SH-SY5Y (cell line): ENCODE measurements at regions not wholly inside any gene's neighbourhood (a gene's known extent, or its start where the extent isn't known, plus 50 kb on each side); places are given as distances from the start of the nearest gene placed in this dataset.

Experiments
- GATA2 ChIP-seq: IDR thresholded peaks from 2 replicates; pipeline ENCODE4 v1.6.1; 2011; ENCODE audit warnings: mild to moderate bottlenecking, low read depth, low read length
- GATA3 ChIP-seq: IDR thresholded peaks from 2 replicates; pipeline ENCODE4 v1.6.1; 2011; ENCODE audit warnings: low read depth, mild to moderate bottlenecking, low read length, moderate library complexity

- TF ChIP-seq GATA2 (no peak), GATA3 (no peak)
Measured at GRCh38 chr1:104720741-104721140, 971.0 kb downstream of the AMY1C start.
